HEK293 (cell line): ENCODE measurements at regions not wholly inside any gene's neighbourhood (a gene's known extent, or its start where the extent isn't known, plus 50 kb on each side); places are given as distances from the start of the nearest gene placed in this dataset.

Experiments used
- CTCF ChIA-PET: fragments of 350-600 bp; formaldehyde crosslinking; extraction: SDS; loops from one replicate; lab custom pipeline; 2021; ENCODE audit warnings: antibody characterized with exemption; lab: Yijun Ruan, JAX
- POLR2A ChIA-PET: fragments of 300-600 bp; formaldehyde crosslinking; extraction: SDS; loops from one replicate; lab custom pipeline; 2020; ENCODE audit warnings: antibody characterized with exemption, inconsistent platforms; lab: Yijun Ruan, JAX
- H3K27ac ChIP-seq: fragments of 200-500 bp; sonication (Bioruptor generic); 2 replicates; pipeline ENCODE4 v1.5.1; 2014; ENCODE audit warnings: low read depth, low read length, control low read depth, inconsistent platforms; ENCODE audit errors: extremely low read depth
- H3K36me3 ChIP-seq, 2 experiments: fragments of 200-500 bp in 1 of 2; sonication (Bioruptor generic) in 1 of 2; 1 replicate in 1 of 2; 2 replicates in 1 of 2; pipeline ENCODE4 v1.5.1; 2014 to 2017; ENCODE audit warnings: inconsistent platforms in 2 of 2, low read length in 2 of 2; ENCODE audit not compliant: control insufficient read depth in 2 of 2, insufficient read depth in 1 of 2
- H3K4me1 ChIP-seq: fragments of 200-500 bp; sonication (Bioruptor generic); 2 replicates; pipeline ENCODE4 v1.5.1; 2014; ENCODE audit warnings: mild to moderate bottlenecking, low read length, inconsistent platforms; ENCODE audit not compliant: control insufficient read depth, insufficient read depth
- H3K4me3 ChIP-seq: 2 replicates; pipeline ENCODE4 v1.5.1; 2011; ENCODE audit warnings: low read depth, mild to moderate bottlenecking, control low read depth, low read length, moderate library complexity
- H3K9me3 ChIP-seq: fragments of 200-500 bp; sonication (Bioruptor generic); 2 replicates; pipeline ENCODE4 v1.5.1; 2014; ENCODE audit warnings: low read depth, low read length, inconsistent platforms; ENCODE audit not compliant: control insufficient read depth, insufficient read depth
- BCL6B ChIP-seq: fragments of 450-650 bp; formaldehyde crosslinking; IDR thresholded peaks from 2 replicates; pipeline ENCODE4 v1.5.1; 2017; ENCODE audit warnings: missing biosample characterization, missing genetic modification characterization
- GLIS2 ChIP-seq: fragments of 450-650 bp; formaldehyde crosslinking; IDR thresholded peaks from 2 replicates; pipeline ENCODE4 v1.5.1; 2016; ENCODE audit warnings: missing biosample characterization, missing genetic modification characterization
- INSM2 ChIP-seq: fragments of 450-650 bp; formaldehyde crosslinking; IDR thresholded peaks from 2 replicates; pipeline ENCODE4 v1.5.1; 2016; ENCODE audit warnings: missing biosample characterization, missing genetic modification characterization
- WT1 ChIP-seq: fragments of 450-650 bp; formaldehyde crosslinking; IDR thresholded peaks from 2 replicates; pipeline ENCODE4 v1.5.1; 2016; ENCODE audit warnings: missing biosample characterization, missing genetic modification characterization
- YY2 ChIP-seq: fragments of 450-650 bp; formaldehyde crosslinking; IDR thresholded peaks from 2 replicates; pipeline ENCODE4 v1.5.1; 2016; ENCODE audit warnings: missing biosample characterization, missing genetic modification characterization
- ZBTB21 ChIP-seq: fragments of 450-650 bp; formaldehyde crosslinking; IDR thresholded peaks from 2 replicates; pipeline ENCODE4 v1.5.1; 2017; ENCODE audit warnings: missing biosample characterization, missing genetic modification characterization
- ZBTB48 ChIP-seq: fragments of 450-650 bp; formaldehyde crosslinking; IDR thresholded peaks from 2 replicates; pipeline ENCODE4 v1.5.1; 2016; ENCODE audit warnings: missing biosample characterization, missing genetic modification characterization
- ZFHX2 ChIP-seq: fragments of 450-650 bp; formaldehyde crosslinking; conservative IDR thresholded peaks from 2 replicates; pipeline ENCODE4 v1.5.1; 2016; ENCODE audit warnings: missing biosample characterization, missing genetic modification characterization
- ZNF10 ChIP-seq: fragments of 450-650 bp; formaldehyde crosslinking; IDR thresholded peaks from 2 replicates; pipeline ENCODE4 v1.5.1; 2017; ENCODE audit warnings: missing biosample characterization, missing genetic modification characterization
- ZNF175 ChIP-seq: fragments of 450-650 bp; formaldehyde crosslinking; IDR thresholded peaks from 2 replicates; pipeline ENCODE4 v1.5.1; 2016; ENCODE audit warnings: missing biosample characterization, missing genetic modification characterization
- ZNF2 ChIP-seq: fragments of 450-650 bp; formaldehyde crosslinking; IDR thresholded peaks from 2 replicates; pipeline ENCODE4 v1.5.1; 2016; ENCODE audit warnings: missing biosample characterization, missing genetic modification characterization
- ZNF292 ChIP-seq: fragments of 450-650 bp; formaldehyde crosslinking; IDR thresholded peaks from 2 replicates; pipeline ENCODE4 v1.5.1; 2016; ENCODE audit warnings: low read depth, missing biosample characterization, missing genetic modification characterization, borderline replicate concordance
- ZNF302 ChIP-seq: fragments of 450-650 bp; formaldehyde crosslinking; IDR thresholded peaks from 2 replicates; pipeline ENCODE4 v1.5.1; 2016; ENCODE audit warnings: missing biosample characterization, missing genetic modification characterization, low read depth
- ZNF324 ChIP-seq: fragments of 450-650 bp; formaldehyde crosslinking; IDR thresholded peaks from 2 replicates; pipeline ENCODE4 v1.5.1; 2016; ENCODE audit warnings: missing biosample characterization, missing genetic modification characterization
- ZNF433 ChIP-seq: fragments of 450-650 bp; formaldehyde crosslinking; IDR thresholded peaks from 2 replicates; pipeline ENCODE4 v1.5.1; 2016; ENCODE audit warnings: missing biosample characterization, missing genetic modification characterization, low read depth
- ZNF626 ChIP-seq: fragments of 450-650 bp; sonication (Bioruptor Pico); formaldehyde crosslinking; IDR thresholded peaks from 2 replicates; pipeline ENCODE4 v1.5.1; 2018; ENCODE audit warnings: missing biosample characterization, missing genetic modification characterization, inconsistent platforms
- ZNF692 ChIP-seq: fragments of 450-650 bp; formaldehyde crosslinking; IDR thresholded peaks from 2 replicates; pipeline ENCODE4 v1.5.1; 2016; ENCODE audit warnings: missing biosample characterization, missing genetic modification characterization
- ZNF701 ChIP-seq: fragments of 450-650 bp; formaldehyde crosslinking; IDR thresholded peaks from 2 replicates; pipeline ENCODE4 v1.5.1; 2016; ENCODE audit warnings: missing biosample characterization, missing genetic modification characterization
- ZSCAN4 ChIP-seq: fragments of 450-650 bp; formaldehyde crosslinking; IDR thresholded peaks from 2 replicates; pipeline ENCODE4 v1.5.1; 2017; ENCODE audit warnings: missing biosample characterization, missing genetic modification characterization
- TF ChIP-seq, protein P1 (sequence below): fragments of 450-650 bp; IDR thresholded peaks from 2 replicates; pipeline ENCODE4 v1.5.1; 2018; ENCODE audit warnings: missing biosample characterization, missing genetic modification characterization
- TF ChIP-seq, protein P2 (sequence below): fragments of 450-650 bp; formaldehyde crosslinking; IDR thresholded peaks from 2 replicates; pipeline ENCODE4 v1.5.1; 2016; ENCODE audit warnings: missing biosample characterization, missing genetic modification characterization

GRCh38 chr5:114191441-114191840 lies 170.4 kb upstream of the KCNN2 start (continued):
- TF ChIP-seq INSM2 (tag by site-specific recombination), result no peak
- TF ChIP-seq WT1, result no peak
- no peak for TF ChIP-seq YY2 (tag by site-specific recombination)
- TF ChIP-seq ZSCAN4, result no peak

DNA sequence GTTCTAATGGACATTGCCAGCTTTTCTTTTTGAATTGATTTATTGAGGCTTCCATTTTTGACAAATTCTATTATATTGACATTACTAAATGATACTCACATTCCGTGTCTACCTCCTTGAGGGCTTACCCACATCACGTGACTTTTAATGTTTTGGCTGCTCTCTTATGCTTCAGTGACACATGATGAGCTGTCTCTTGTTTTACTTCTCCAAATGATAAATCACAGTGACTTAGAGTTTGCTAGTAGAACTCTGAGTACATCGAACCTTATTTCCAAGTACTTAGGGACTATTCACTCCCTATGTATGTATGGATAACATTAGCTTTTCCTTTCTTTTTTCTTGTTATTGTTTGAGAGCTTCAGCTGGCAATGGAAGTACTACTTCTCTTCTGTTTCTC lies 169.8 kb upstream of the KCNN2 start:
- TF ChIP-seq ZFHX2 (tag by site-specific recombination), result no peak
- TF ChIP-seq ZNF626 (tag by site-specific recombination), result no peak
- TF ChIP-seq ZNF701, result no peak
- TF ChIP-seq, protein P1, sequence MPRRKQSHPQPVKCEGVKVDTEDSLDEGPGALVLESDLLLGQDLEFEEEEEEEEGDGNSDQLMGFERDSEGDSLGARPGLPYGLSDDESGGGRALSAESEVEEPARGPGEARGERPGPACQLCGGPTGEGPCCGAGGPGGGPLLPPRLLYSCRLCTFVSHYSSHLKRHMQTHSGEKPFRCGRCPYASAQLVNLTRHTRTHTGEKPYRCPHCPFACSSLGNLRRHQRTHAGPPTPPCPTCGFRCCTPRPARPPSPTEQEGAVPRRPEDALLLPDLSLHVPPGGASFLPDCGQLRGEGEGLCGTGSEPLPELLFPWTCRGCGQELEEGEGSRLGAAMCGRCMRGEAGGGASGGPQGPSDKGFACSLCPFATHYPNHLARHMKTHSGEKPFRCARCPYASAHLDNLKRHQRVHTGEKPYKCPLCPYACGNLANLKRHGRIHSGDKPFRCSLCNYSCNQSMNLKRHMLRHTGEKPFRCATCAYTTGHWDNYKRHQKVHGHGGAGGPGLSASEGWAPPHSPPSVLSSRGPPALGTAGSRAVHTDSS (tag by site-specific recombination), result no peak
- Histone ChIP-seq H3K4me1 (no peaks in the 10 kb centered on the region), H3K27ac (no peak overlapping the region), H3K9me3 (no peaks in the 10 kb centered on the region), H3K36me3 (no peaks in the 10 kb centered on the region), H3K4me3 (no peak overlapping the region)
- CTCF ChIA-PET, result interaction anchor here (0.7 kb wide), 1 partner anchor 581 kb away, joined by 3 read pairs; no protein-coding TSS in a partner anchor
- POLR2A ChIA-PET, result interaction anchor here (0.6 kb wide), 1 partner anchor 203 kb away, joined by 3 read pairs; no protein-coding TSS in a partner anchor

DNA sequence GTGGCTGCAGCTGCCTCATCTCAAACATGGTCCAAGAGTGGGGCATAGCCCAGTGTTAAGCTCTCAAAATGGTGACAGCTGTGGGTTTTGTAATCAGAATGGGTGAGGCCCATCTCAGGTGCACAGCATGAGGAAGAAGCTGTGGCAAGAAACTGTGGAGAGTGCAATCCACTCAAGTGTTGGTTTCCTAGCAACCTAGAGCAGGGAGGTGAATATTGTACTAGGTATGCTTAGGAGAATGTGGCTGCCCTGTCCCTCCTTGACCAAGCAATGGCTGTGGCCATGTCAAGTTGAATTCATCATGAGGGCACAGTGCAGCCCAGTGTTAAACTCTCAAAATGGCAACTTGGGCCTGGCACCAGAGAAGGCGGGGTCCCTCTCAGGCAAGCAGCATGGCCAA lies 160.5 kb upstream of the KCNN2 start:
- Histone ChIP-seq H3K36me3 (no peaks in the 10 kb centered on the region), H3K4me1 (no peaks in the 10 kb centered on the region), H3K4me3 (no peak overlapping the region), H3K9me3 (no peaks in the 10 kb centered on the region), H3K27ac (no peak overlapping the region)
- POLR2A ChIA-PET, result no interaction called here
- CTCF ChIA-PET, result no interaction called here
- TF ChIP-seq, protein P2, sequence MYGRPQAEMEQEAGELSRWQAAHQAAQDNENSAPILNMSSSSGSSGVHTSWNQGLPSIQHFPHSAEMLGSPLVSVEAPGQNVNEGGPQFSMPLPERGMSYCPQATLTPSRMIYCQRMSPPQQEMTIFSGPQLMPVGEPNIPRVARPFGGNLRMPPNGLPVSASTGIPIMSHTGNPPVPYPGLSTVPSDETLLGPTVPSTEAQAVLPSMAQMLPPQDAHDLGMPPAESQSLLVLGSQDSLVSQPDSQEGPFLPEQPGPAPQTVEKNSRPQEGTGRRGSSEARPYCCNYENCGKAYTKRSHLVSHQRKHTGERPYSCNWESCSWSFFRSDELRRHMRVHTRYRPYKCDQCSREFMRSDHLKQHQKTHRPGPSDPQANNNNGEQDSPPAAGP (tag by site-specific recombination), result no peak
- TF ChIP-seq ZNF292 (tag by site-specific recombination) (no peak), BCL6B (tag by site-specific recombination) (no peak), ZNF433 (tag by site-specific recombination) (no peak), ZNF302 (tag by site-specific recombination) (no peak), ZNF10 (tag by site-specific recombination) (no peak), ZBTB48 (no peak), ZNF2 (tag by site-specific recombination) (no peak), ZNF692 (tag by site-specific recombination) (no peak), GLIS2 (no peak), ZNF324 (no peak), ZNF175 (no peak), ZBTB21 (no peak)
